ENCODE measurements at regions not wholly inside any gene's neighbourhood (a gene's known extent, or its start where the extent isn't known, plus 50 kb on each side); places are given as distances from the start of the nearest gene placed in this dataset.

DNA sequence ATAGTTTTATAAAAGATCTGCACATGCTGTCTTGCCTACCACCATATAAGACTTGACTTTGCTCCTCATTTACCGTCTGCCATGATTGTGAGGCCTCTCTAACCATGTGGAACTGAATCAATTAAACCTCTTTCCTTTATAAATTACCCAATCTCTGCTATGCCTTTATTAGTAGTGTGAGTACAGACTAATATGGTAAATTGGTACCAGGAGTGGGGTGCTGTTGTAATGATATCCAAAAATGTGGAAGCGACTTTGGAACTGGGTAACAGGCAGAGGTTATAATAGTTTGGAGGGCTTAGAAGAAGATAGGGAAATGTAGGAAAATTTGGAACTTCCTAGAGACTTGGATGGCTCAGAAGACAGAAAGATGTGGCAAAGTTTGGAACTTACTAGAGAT, 64.2 kb upstream of the TFAP2D start:
- Histone ChIP-seq H3K4me3 (ENCODE audit: low read depth in 1 of 2, low read length in 2 of 2) (peak overlapping the region in 1 of 2 donors; percentile 9), H3K27me3 (ENCODE audit: control insufficient read depth in 1 of 2, insufficient read depth in 2 of 2, low read length in 2 of 2) (no peaks in the 10 kb centered on the region), H3K9ac (ENCODE audit: low read length) (no peak overlapping the region), H3K27ac (ENCODE audit: low read depth, low read length) (no peak overlapping the region), H3K36me3 (ENCODE audit: insufficient read depth, low read length) (no peaks in the 10 kb centered on the region), H3K4me1 (ENCODE audit: insufficient read depth, low read length) (no peaks in the 10 kb centered on the region), H3K9me3 (ENCODE audit: low read length) (no peaks in the 10 kb centered on the region)

DNA sequence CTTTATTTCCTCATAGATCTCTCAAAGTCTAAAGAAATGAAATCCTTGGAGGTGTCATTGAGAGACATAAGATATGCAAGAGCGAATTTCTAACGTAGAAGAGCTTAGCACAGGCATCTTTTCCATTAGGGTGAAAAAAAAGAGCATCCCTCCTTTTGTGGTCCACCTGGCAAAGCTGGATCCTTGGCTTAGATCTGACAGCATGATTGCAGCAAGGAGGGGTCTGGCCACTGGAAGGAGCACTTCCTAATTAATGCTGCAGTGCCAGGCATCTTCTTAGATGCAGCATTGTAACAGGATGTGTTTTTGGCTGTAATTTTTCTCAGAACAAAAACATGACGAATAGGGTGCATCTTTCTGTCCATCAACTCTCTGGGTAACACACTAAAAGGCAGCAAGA, 60.1 kb upstream of the TFAP2D start:
- Histone ChIP-seq H3K27ac (ENCODE audit: low read depth, low read length) (no peak overlapping the region), H3K36me3 (ENCODE audit: insufficient read depth, low read length) (no peaks in the 10 kb centered on the region), H3K9me3 (ENCODE audit: low read length) (no peaks in the 10 kb centered on the region), H3K4me3 (ENCODE audit: low read depth in 1 of 2, low read length in 2 of 2) (no peak overlapping the region), H3K4me1 (ENCODE audit: insufficient read depth, low read length) (no peaks in the 10 kb centered on the region), H3K9ac (ENCODE audit: low read length) (no peak overlapping the region), H3K27me3 (ENCODE audit: control insufficient read depth in 1 of 2, insufficient read depth in 2 of 2, low read length in 2 of 2) (no peaks in the 10 kb centered on the region)

DNA sequence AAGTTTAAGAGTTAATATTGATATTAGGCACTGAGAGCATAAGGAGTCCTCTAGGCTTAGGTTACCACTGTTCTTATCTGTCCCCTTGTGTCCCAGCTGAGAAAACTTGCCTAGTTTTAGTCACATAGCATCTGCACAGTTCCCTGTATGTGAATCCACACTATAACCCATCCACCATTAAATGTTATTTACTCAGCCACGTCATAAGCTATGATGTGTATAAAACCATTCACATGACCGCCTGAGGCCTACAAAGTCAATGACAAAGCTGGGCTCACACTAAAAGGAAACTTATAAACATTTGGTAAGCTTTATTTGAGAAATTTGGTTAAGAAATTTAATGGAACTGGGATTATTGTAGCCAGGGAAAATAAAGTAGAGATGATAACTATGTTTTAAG, 59.2 kb upstream of the TFAP2D start:
- no peak overlapping the region for H3K4me3 ChIP-seq (ENCODE audit: low read depth in 1 of 2, low read length in 2 of 2)
- H3K9me3 ChIP-seq (ENCODE audit: low read length) = no peaks in the 10 kb centered on the region
- no peak overlapping the region for H3K27ac ChIP-seq (ENCODE audit: low read depth, low read length)
- H3K4me1 ChIP-seq (ENCODE audit: insufficient read depth, low read length) = no peaks in the 10 kb centered on the region
- no peak overlapping the region for H3K9ac ChIP-seq (ENCODE audit: low read length)
- no peaks in the 10 kb centered on the region for H3K27me3 ChIP-seq (ENCODE audit: control insufficient read depth in 1 of 2, insufficient read depth in 2 of 2, low read length in 2 of 2)
- no peaks in the 10 kb centered on the region for H3K36me3 ChIP-seq (ENCODE audit: insufficient read depth, low read length)

DNA sequence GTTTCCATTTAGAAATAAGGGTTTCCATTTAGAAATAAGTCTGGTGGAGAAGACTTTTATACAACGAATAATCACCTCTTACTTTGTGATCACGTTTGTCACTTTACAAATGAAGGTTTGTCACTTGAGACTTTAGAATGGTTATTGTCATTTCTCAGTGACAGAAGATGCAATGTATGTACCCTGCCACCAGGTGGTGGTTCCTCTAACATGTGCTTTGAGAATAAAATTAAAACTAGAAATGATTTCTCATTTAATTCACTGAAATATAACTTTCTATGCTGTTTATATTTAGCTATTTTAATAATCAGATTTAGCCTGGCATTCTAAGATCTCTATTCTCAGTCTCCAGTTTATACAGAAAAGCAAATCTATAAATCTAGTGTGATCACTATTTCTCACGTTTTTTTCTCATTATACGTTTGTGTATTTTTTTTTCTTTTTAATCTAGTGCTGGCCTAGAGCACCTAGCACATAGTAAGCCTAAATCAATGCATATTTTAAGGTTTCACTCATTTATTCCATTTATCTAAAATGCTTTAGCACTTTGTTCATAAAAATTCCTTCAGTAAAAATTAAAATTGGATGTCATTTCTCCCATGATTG, 57.4 kb upstream of the TFAP2D start:
- Histone ChIP-seq H3K9me3 (ENCODE audit: low read length) (no peaks in the 10 kb centered on the region), H3K36me3 (ENCODE audit: insufficient read depth, low read length) (no peaks in the 10 kb centered on the region), H3K4me3 (ENCODE audit: low read depth in 1 of 2, low read length in 2 of 2) (no peak overlapping the region), H3K9ac (ENCODE audit: low read length) (no peak overlapping the region), H3K27ac (ENCODE audit: low read depth, low read length) (no peak overlapping the region), H3K27me3 (ENCODE audit: control insufficient read depth in 1 of 2, insufficient read depth in 2 of 2, low read length in 2 of 2) (no peaks in the 10 kb centered on the region), H3K4me1 (ENCODE audit: insufficient read depth, low read length) (no peaks in the 10 kb centered on the region)

DNA sequence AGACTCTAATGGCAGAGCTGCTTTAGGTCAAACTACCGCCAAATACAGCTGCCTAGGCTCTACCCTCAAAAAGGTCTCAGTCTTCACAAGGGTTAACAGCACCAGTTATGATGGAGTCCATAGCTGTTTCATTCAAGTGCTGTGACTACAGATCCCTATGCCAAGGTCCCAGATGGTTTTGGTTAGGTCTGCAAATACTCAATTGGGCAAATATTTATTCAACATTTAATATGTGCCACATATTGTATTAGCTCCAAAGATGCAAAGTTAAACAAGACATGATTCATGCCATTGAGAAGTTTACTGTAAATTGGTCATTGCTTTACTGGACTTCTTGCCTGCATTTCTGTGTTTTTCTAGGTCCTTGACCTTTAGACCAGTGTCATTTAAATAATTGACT, 55.8 kb upstream of the TFAP2D start:
- H3K9ac ChIP-seq (ENCODE audit: low read length) = no peak overlapping the region
- H3K4me3 ChIP-seq (ENCODE audit: low read depth in 1 of 2, low read length in 2 of 2) = no peak overlapping the region
- no peaks in the 10 kb centered on the region for H3K4me1 ChIP-seq (ENCODE audit: insufficient read depth, low read length)
- H3K36me3 ChIP-seq (ENCODE audit: insufficient read depth, low read length) = no peaks in the 10 kb centered on the region
- H3K9me3 ChIP-seq (ENCODE audit: low read length) = no peaks in the 10 kb centered on the region
- H3K27ac ChIP-seq (ENCODE audit: low read depth, low read length) = no peak overlapping the region
- H3K27me3 ChIP-seq (ENCODE audit: control insufficient read depth in 1 of 2, insufficient read depth in 2 of 2, low read length in 2 of 2) = no peaks in the 10 kb centered on the region

DNA sequence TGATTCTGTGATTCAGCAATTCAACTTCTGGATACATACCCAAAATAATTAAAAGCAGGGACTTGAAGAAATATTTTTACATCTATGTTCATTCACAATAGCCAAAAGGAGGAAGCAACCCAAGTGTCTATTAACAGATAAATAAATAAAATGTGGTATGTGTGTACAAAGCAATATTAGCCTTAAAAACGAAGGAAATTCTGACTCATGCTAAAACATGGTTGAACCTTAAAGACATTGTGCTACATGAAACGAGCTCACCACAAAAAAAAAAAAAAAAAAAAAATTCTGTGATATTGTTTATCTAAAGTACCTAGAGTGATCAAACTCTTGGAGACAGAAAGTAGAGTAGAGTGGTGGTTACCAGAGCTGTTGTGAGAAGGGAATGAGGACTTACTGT, 54.8 kb upstream of the TFAP2D start:
- no peak overlapping the region for H3K27ac ChIP-seq (ENCODE audit: low read depth, low read length)
- H3K4me3 ChIP-seq (ENCODE audit: low read depth in 1 of 2, low read length in 2 of 2) = no peak overlapping the region
- H3K36me3 ChIP-seq (ENCODE audit: insufficient read depth, low read length) = no peaks in the 10 kb centered on the region
- no peaks in the 10 kb centered on the region for H3K4me1 ChIP-seq (ENCODE audit: insufficient read depth, low read length)
- H3K9me3 ChIP-seq (ENCODE audit: low read length) = no peaks in the 10 kb centered on the region
- no peak overlapping the region for H3K9ac ChIP-seq (ENCODE audit: low read length)
- H3K27me3 ChIP-seq (ENCODE audit: control insufficient read depth in 1 of 2, insufficient read depth in 2 of 2, low read length in 2 of 2) = no peaks in the 10 kb centered on the region

DNA sequence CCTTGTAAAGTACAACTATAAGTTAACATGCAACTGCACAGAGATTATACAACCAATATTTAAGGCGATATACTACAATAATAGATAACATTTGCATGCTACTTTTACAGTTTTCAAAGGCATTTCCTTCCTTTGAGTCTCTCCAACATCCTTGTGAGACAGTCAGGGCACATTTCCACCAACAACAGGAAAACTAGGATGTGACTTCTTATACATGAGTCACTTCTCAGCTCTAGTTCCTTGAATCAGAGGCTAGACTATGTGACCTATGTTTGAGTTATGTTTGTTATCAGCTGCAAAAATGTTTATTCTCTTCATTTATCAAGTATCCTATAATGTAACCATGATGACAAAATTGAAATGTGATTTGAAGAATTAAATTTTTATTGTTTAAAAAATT, 51.7 kb upstream of the TFAP2D start:
- no peaks in the 10 kb centered on the region for H3K27me3 ChIP-seq (ENCODE audit: control insufficient read depth in 1 of 2, insufficient read depth in 2 of 2, low read length in 2 of 2)
- H3K27ac ChIP-seq (ENCODE audit: low read depth, low read length) = no peak overlapping the region
- H3K4me3 ChIP-seq (ENCODE audit: low read depth in 1 of 2, low read length in 2 of 2) = no peak overlapping the region
- H3K9me3 ChIP-seq (ENCODE audit: low read length) = no peaks in the 10 kb centered on the region
- H3K4me1 ChIP-seq (ENCODE audit: insufficient read depth, low read length) = no peaks in the 10 kb centered on the region
- no peak overlapping the region for H3K9ac ChIP-seq (ENCODE audit: low read length)
- H3K36me3 ChIP-seq (ENCODE audit: insufficient read depth, low read length) = no peaks in the 10 kb centered on the region
